ENCODE measurements at regions not wholly inside any gene's neighbourhood (a gene's known extent, or its start where the extent isn't known, plus 50 kb on each side); places are given as distances from the start of the nearest gene placed in this dataset.

DNA sequence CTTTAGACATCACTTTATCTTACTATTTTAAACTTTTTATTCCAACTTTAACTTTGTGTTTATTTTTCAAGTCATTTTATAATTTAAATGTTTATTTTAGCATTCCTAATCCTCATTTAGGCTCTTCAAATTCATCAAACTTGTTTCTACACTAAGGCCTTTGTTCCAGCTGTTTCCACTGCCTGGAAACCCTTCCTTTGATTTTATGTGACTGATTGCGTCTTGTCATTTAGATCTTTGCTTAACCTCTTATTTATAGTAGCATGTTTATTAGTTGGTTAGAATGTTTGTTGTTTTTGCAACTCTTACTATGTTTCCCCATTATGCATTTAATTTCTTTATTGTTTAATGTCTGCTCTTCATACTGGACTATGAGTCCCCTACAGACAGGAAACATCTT lies 132.0 kb downstream of the FAM181B start:
- FAIRE-seq (no peak), DNase-seq (ENCODE audit: insufficient read length) (no peak)
- TF ChIP-seq TAF1 (IDR thresholded peaks at IDR 0.05; ENCODE audit: borderline replicate concordance, low read depth, low read length) (no peak), POLR2A (IDR thresholded peaks at IDR 0.05; ENCODE audit: low read depth, low read length) (no peak)

- FAIRE-seq (no peak), DNase-seq (ENCODE audit: insufficient read length) (no peak)
- no peak for TF ChIP-seq POLR2AphosphoS5 (IDR thresholded peaks at IDR 0.05; ENCODE audit: low read depth, low read length)
- no peak for TF ChIP-seq TAF1 (IDR thresholded peaks at IDR 0.05; ENCODE audit: borderline replicate concordance, low read depth, low read length)
- no peak for TF ChIP-seq POLR2A (IDR thresholded peaks at IDR 0.05; ENCODE audit: low read depth, low read length)
Measured at GRCh38 chr11:82599836-82600235, 133.8 kb downstream of the FAM181B start.

DNA sequence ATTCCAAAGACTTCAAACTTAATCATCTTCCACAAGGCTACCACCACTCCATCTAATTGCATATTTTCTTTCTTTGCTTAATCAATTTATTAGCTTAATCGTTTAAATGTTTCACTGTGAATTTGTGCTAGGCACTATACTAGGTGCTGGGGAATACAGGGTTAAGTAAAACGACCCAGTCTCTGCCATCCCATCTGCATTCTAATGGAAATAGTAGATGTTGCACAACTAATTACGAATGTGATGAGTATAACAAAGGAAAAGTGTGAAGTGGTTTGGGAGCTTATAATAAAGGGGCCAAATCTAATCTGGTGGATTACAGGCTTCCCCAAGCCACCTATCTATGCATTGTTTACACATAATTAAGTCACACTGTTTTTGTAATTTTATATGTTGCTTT lies 147.1 kb downstream of the FAM181B start:
- DNase-seq (ENCODE audit: insufficient read length), result no peak
- no peak for FAIRE-seq
- TF ChIP-seq POLR2AphosphoS5 (IDR thresholded peaks at IDR 0.05; ENCODE audit: low read depth, low read length) (no peak), POLR2A (IDR thresholded peaks at IDR 0.05; ENCODE audit: low read depth, low read length) (no peak), TAF1 (IDR thresholded peaks at IDR 0.05; ENCODE audit: borderline replicate concordance, low read depth, low read length) (no peak)

- FAIRE-seq (no peak), DNase-seq (ENCODE audit: insufficient read length) (no peak)
- TF ChIP-seq TAF1 (IDR thresholded peaks at IDR 0.05; ENCODE audit: borderline replicate concordance, low read depth, low read length) (no peak), POLR2A (IDR thresholded peaks at IDR 0.05; ENCODE audit: low read depth, low read length) (no peak), POLR2AphosphoS5 (IDR thresholded peaks at IDR 0.05; ENCODE audit: low read depth, low read length) (no peak)
Measured at GRCh38 chr11:82577246-82577645, 156.4 kb downstream of the FAM181B start.

DNA sequence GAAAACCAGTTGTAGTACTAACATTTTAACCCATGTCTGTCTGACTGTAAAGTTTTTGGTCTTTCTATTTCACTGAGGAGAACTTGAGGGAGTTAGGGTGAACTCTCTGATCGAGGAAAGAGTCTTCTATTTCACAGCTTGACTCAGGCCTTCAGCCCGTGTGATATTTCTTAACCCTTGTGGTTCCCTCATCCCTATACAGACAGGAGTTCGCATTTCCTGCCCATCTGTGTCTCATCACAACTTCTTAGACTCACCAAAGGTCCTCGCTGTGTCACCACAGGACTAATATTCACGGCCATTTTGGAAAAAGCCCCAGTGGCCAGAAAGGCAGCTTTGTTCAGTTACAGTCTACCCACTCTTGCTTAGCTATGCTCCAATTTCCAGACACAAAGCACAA lies 172.8 kb downstream of the FAM181B start:
- DNase-seq (ENCODE audit: insufficient read length), result no peak
- no peak for FAIRE-seq
- no peak for TF ChIP-seq POLR2A (IDR thresholded peaks at IDR 0.05; ENCODE audit: low read depth, low read length)
- TF ChIP-seq TAF1 (IDR thresholded peaks at IDR 0.05; ENCODE audit: borderline replicate concordance, low read depth, low read length), result no peak
- no peak for TF ChIP-seq POLR2AphosphoS5 (IDR thresholded peaks at IDR 0.05; ENCODE audit: low read depth, low read length)

DNA sequence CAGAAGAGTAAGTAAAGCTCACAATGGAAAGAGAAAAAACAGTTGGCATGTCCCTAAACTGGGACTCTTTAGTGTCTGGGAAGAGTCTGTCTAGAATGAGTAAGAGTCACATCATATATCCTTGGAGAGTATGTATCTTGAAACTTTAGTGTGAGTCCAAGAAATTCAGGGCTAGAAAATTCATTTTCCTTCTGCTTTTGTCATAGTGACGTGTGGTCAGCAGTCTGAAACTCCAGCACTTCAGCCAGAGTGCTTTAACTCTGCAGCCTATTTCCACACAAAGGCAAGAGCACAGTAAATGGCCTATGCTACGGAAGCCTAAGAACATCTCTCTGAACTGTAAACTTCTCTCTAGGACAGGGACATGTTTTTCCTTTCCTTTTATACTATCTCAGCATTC lies 174.1 kb downstream of the FAM181B start:
- DNase-seq (ENCODE audit: insufficient read length) (no peak), FAIRE-seq (no peak)
- TF ChIP-seq POLR2AphosphoS5 (IDR thresholded peaks at IDR 0.05; ENCODE audit: low read depth, low read length) (no peak), TAF1 (IDR thresholded peaks at IDR 0.05; ENCODE audit: borderline replicate concordance, low read depth, low read length) (no peak), POLR2A (IDR thresholded peaks at IDR 0.05; ENCODE audit: low read depth, low read length) (no peak)

GRCh38 chr11:82557274-82557673 lies 176.4 kb downstream of the FAM181B start:
- DNase-seq (ENCODE audit: insufficient read length) (no peak), FAIRE-seq (peak; percentile 75)
- TF ChIP-seq TAF1 (IDR thresholded peaks at IDR 0.05; ENCODE audit: borderline replicate concordance, low read depth, low read length) (no peak), POLR2A (IDR thresholded peaks at IDR 0.05; ENCODE audit: low read depth, low read length) (no peak), POLR2AphosphoS5 (IDR thresholded peaks at IDR 0.05; ENCODE audit: low read depth, low read length) (no peak)

- DNase-seq (ENCODE audit: insufficient read length), result no peak
- FAIRE-seq, result no peak
- TF ChIP-seq POLR2AphosphoS5 (IDR thresholded peaks at IDR 0.05; ENCODE audit: low read depth, low read length), result no peak
- TF ChIP-seq TAF1 (IDR thresholded peaks at IDR 0.05; ENCODE audit: borderline replicate concordance, low read depth, low read length), result no peak
- no peak for TF ChIP-seq POLR2A (IDR thresholded peaks at IDR 0.05; ENCODE audit: low read depth, low read length)
Measured at GRCh38 chr11:82556210-82556609, 177.5 kb downstream of the FAM181B start.

DNA sequence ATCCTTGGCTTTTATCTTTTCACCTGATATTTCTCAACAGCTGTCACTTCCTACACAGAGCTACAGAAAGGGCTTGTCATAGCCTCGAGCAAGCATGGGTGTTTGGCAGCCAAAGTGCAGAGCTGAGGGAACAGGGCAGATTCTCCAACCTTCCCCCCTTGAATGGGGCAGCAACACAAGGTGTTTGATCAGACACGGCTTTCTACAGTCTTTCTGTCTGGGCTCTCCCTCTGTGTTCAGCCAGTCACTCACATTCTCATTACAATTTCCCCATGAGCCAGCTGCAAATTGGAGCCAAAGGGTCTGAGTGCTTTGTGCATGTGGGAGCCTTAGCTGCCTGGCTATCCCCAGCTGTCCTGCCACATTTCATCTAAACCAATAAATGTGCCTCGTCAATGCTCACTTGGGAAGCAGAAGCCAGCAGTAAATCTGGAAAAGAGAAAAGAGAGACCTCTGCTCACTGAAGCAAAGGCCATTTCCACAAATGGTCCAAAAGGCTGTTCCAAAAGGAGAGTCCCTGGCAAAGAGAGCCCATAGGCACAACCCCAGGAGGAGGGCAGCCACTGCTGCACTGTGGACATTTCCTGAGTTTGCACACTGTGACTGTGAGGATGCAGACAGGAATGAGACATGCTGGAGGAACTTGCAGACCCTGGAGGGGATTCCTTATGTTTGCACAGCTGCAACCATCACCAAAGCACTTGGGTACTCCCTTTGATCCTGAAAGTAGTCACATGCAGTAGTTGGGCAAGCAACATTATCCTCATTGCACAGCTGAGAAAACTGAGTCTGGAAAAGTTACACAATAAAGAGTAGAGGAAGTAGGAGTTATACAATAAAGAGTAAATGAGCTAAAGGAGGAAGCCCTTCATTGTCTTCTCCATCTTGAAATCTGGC lies 186.8 kb downstream of the FAM181B start:
- no peak for TF ChIP-seq POLR2AphosphoS5 (IDR thresholded peaks at IDR 0.05; ENCODE audit: low read depth, low read length)
- TF ChIP-seq POLR2A (IDR thresholded peaks at IDR 0.05; ENCODE audit: low read depth, low read length), result no peak
- no peak for TF ChIP-seq TAF1 (IDR thresholded peaks at IDR 0.05; ENCODE audit: borderline replicate concordance, low read depth, low read length)
- no peak for DNase-seq (ENCODE audit: insufficient read length)
- FAIRE-seq, result no peak

DNA sequence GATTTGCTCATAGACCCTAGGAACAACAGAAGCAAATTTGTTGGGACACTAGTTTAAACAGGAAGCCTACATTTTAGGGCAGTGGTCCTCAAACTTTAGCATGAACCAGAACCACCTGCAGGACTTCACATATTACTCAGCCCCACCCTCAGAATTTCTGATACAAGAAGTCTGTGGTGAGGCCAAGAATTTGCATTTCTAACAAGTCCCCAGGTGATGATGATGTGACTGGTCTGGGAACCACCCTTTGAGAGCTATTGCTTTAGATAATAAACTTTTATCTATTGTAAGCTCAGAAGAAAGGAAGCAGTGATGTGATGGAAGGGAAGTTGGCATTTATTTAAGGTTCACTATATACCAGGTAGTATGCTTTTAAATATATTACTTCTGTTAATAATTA lies 194.0 kb downstream of the FAM181B start:
- DNase-seq (ENCODE audit: insufficient read length) (no peak), FAIRE-seq (no peak)
- TF ChIP-seq TAF1 (IDR thresholded peaks at IDR 0.05; ENCODE audit: borderline replicate concordance, low read depth, low read length) (no peak), POLR2A (IDR thresholded peaks at IDR 0.05; ENCODE audit: low read depth, low read length) (no peak), POLR2AphosphoS5 (IDR thresholded peaks at IDR 0.05; ENCODE audit: low read depth, low read length) (no peak)

DNA sequence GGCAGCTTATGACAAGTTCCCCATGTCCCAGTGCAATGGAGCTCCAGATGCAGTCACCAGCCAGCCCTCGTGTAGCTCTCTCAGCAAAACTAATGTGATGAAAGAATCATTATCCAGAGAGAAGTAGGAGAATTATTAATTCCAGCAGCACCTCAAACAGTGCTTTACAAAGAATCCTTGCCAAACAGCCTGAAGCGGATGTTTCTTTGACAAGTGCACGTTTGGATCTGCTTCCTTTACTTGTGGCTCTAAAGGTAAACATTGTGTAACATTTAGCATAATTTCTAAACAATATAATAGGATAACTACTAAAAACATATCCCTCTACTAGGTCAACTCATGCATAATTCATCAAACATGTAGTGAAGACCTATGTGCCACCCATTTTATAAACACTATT lies 197.0 kb downstream of the FAM181B start:
- TF ChIP-seq TAF1 (IDR thresholded peaks at IDR 0.05; ENCODE audit: borderline replicate concordance, low read depth, low read length) (no peak), POLR2AphosphoS5 (IDR thresholded peaks at IDR 0.05; ENCODE audit: low read depth, low read length) (no peak), POLR2A (IDR thresholded peaks at IDR 0.05; ENCODE audit: low read depth, low read length) (no peak)
- DNase-seq (ENCODE audit: insufficient read length), result no peak
- no peak for FAIRE-seq

DNA sequence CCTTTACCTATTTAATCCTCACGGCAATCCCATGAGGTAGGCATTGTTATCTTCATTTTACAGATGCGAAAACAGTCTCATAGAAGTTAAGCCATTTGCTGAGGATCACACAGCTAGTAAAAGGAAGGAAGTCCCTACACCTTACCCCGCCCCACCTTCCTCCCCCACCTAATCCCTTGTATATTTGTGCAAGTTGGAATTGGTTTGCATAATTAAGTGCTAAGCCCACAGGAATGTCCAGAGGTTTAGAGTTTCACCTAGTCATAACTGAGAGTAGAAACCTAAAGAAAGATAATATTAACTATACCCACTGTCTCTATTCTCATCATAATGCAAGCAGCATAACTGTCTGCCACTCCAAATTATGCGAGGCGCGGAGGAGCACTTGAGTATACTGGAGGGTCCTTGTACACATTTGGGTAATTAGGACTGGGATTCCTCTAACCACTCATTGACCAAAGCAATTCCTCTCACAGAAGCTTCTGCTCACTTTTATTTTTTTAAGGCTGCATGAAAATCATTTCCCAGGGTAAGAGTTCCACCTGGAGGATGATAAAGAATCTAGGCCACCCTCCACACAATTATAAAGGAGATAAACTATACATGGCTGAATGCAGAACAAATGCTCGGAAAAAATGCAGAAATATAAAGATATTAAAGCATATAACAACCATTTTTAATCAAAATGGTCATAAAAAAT lies 199.9 kb downstream of the FAM181B start:
- DNase-seq (ENCODE audit: insufficient read length) (no peak), FAIRE-seq (no peak)
- no peak for TF ChIP-seq TAF1 (IDR thresholded peaks at IDR 0.05; ENCODE audit: borderline replicate concordance, low read depth, low read length)
- no peak for TF ChIP-seq POLR2A (IDR thresholded peaks at IDR 0.05; ENCODE audit: low read depth, low read length)
- no peak for TF ChIP-seq POLR2AphosphoS5 (IDR thresholded peaks at IDR 0.05; ENCODE audit: low read depth, low read length)

Data from GM12892 (cell line).